H4 (cell line): ENCODE measurements at regions not wholly inside any gene's neighbourhood (a gene's known extent, or its start where the extent isn't known, plus 50 kb on each side); places are given as distances from the start of the nearest gene placed in this dataset.

ENCODE experiments used
- DNase-seq: peaks from one replicate; pipeline ENCODE4 v3.0.0-alpha.2; 2015; ENCODE audit warnings: low spot score

- no peak for DNase-seq
These were observed 137.6 kb downstream of the GOLIM4 start for GRCh38 chr3:167958141-167958540.

- no peak for DNase-seq
These were observed 142.8 kb downstream of the GOLIM4 start for GRCh38 chr3:167952969-167953368.

GRCh38 chr3:167950212-167950611, 145.5 kb downstream of the GOLIM4 start:
- no peak for DNase-seq

GRCh38 chr3:167941234-167941995, 154.3 kb downstream of the GOLIM4 start:
- peak; percentile 97 for DNase-seq

GRCh38 chr3:167940241-167940640, 155.5 kb downstream of the GOLIM4 start:
- DNase-seq, result no peak

GRCh38 chr3:167938516-167938915, 157.2 kb downstream of the GOLIM4 start:
- no peak for DNase-seq

GRCh38 chr3:167936019-167936418, 159.7 kb downstream of the GOLIM4 start:
- DNase-seq, result no peak

- no peak for DNase-seq
These were observed 165.3 kb downstream of the GOLIM4 start for GRCh38 chr3:167930453-167930852.

- no peak for DNase-seq
These were observed 165.8 kb downstream of the GOLIM4 start for GRCh38 chr3:167929968-167930367.

- no peak for DNase-seq
These were observed 167.3 kb downstream of the GOLIM4 start for GRCh38 chr3:167928381-167928780.

GRCh38 chr3:167920747-167921146, 175.0 kb downstream of the GOLIM4 start:
- no peak for DNase-seq

- no peak for DNase-seq
These were observed 176.1 kb downstream of the GOLIM4 start for GRCh38 chr3:167919590-167919989.

- no peak for DNase-seq
These were observed 177.0 kb downstream of the GOLIM4 start for GRCh38 chr3:167918686-167919085.

- DNase-seq, result no peak
These were observed 177.6 kb downstream of the GOLIM4 start for GRCh38 chr3:167918008-167918596.

- DNase-seq, result peak; percentile 48
These were observed 177.8 kb downstream of the SERPINI1 start for GRCh38 chr3:167913219-167913835.

GRCh38 chr3:167909952-167910351, 174.4 kb downstream of the SERPINI1 start:
- no peak for DNase-seq

- DNase-seq, result no peak
These were observed 174.0 kb downstream of the SERPINI1 start for GRCh38 chr3:167909504-167909896.

- DNase-seq, result no peak
These were observed 173.4 kb downstream of the SERPINI1 start for GRCh38 chr3:167908746-167909503.

- no peak for DNase-seq
These were observed 172.7 kb downstream of the SERPINI1 start for GRCh38 chr3:167908221-167908620.

GRCh38 chr3:167901138-167901537, 165.6 kb downstream of the SERPINI1 start:
- DNase-seq, result no peak

GRCh38 chr3:167899093-167899492, 163.6 kb downstream of the SERPINI1 start:
- DNase-seq, result no peak

GRCh38 chr3:167898091-167898490, 162.6 kb downstream of the SERPINI1 start:
- DNase-seq, result no peak
